ENCODE measurements at regions not wholly inside any gene's neighbourhood (a gene's known extent, or its start where the extent isn't known, plus 50 kb on each side); places are given as distances from the start of the nearest gene placed in this dataset.

DNA sequence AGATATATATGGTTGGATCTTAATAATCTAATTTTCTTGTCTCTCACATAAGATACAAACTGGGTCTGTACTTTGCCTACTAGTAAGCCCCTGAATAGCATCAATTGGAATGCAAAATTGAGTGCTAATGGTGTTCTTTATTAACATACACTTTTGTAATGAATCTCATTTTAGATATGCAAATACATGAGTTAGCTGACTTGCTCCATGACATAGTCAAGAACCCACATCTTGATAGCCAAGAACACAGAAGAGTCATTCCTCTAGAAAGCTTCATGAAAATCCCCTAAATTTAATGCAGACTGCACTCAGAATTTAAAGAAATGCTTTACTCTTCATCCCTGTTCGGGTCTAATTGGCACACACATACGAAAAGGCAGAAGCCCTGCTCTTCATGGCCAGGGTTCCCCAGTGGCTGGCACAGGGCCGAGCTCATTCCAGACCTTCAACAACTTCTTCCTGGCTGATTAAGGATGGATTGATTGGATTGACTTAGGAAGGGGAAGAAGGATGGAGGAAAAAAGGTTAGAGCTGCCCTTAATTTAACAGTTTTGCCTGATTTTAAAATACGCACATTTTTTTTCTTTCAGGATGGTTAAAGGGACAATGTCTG lies 431.1 kb upstream of the KLF6 start:
- no peaks in the 10 kb centered on the region for H3K9me3 Mint-ChIP-seq (ENCODE audit: unreplicated experiment)

DNA sequence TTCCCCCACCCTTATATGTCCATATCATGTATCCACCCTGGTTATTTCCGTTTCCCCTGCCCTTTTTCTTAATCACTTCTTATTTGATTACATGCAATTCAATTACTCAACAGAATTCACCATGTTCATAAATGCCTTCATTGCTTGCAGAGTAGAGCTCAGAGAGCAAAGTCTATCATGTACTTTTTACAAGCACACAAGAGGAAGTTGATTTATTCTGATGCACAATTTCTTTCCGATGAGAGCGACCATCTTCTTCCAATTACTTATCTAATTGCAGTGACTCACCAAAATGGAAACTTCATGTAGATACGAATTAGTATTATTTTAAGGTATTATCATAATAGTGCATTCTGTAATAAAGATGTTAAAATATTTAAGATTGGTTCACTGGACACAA lies 430.5 kb upstream of the KLF6 start:
- TF ChIP-seq, protein P1, sequence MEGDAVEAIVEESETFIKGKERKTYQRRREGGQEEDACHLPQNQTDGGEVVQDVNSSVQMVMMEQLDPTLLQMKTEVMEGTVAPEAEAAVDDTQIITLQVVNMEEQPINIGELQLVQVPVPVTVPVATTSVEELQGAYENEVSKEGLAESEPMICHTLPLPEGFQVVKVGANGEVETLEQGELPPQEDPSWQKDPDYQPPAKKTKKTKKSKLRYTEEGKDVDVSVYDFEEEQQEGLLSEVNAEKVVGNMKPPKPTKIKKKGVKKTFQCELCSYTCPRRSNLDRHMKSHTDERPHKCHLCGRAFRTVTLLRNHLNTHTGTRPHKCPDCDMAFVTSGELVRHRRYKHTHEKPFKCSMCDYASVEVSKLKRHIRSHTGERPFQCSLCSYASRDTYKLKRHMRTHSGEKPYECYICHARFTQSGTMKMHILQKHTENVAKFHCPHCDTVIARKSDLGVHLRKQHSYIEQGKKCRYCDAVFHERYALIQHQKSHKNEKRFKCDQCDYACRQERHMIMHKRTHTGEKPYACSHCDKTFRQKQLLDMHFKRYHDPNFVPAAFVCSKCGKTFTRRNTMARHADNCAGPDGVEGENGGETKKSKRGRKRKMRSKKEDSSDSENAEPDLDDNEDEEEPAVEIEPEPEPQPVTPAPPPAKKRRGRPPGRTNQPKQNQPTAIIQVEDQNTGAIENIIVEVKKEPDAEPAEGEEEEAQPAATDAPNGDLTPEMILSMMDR (IDR thresholded peaks at IDR 0.05) = no peak
- H3K9me3 Mint-ChIP-seq (ENCODE audit: unreplicated experiment) = no peaks in the 10 kb centered on the region
- H3K27ac Mint-ChIP-seq (ENCODE audit: unreplicated experiment) = no peak overlapping the region
- H3K4me3 Mint-ChIP-seq (ENCODE audit: unreplicated experiment) = no peak overlapping the region
- no peaks in the 10 kb centered on the region for H3K27me3 Mint-ChIP-seq (ENCODE audit: unreplicated experiment)
- no peak for DNase-seq (ENCODE audit: extremely low spot score, unreplicated experiment)
- peaks cover 11% of the 10 kb centered on the region for H3K4me1 Mint-ChIP-seq (ENCODE audit: unreplicated experiment)
- H3K36me3 Mint-ChIP-seq (ENCODE audit: unreplicated experiment) = peaks cover under 1% of the 10 kb centered on the region

More for the DNA sequence above, 431.1 kb upstream of the KLF6 start:
- Mint-ChIP-seq H3K36me3 (ENCODE audit: unreplicated experiment) (peaks cover 4% of the 10 kb centered on the region), H3K27me3 (ENCODE audit: unreplicated experiment) (no peaks in the 10 kb centered on the region), H3K27ac (ENCODE audit: unreplicated experiment) (no peak overlapping the region), H3K4me3 (ENCODE audit: unreplicated experiment) (no peak overlapping the region), H3K4me1 (ENCODE audit: unreplicated experiment) (peaks cover 11% of the 10 kb centered on the region)
- no peak for DNase-seq (ENCODE audit: extremely low spot score, unreplicated experiment)
- TF ChIP-seq, protein P1 (IDR thresholded peaks at IDR 0.05) = no peak

DNA sequence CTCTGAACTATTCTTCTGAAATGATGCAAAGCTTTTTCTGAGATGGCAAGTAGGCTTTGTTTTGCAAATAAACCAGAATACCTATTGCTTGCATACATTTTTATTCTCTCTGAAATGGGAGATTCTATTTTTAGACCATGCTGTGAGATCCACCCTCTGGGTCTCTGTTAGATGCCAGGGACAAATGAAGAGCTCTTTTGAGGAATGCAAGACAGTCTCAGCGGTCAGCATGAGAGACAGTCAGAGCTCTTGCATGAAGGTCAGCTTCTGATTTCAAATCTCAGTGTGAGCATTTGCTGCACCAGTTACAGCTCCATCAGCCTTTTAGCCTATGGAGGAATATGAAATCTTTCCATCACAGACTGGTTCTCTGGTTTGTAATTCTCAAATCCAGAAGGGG lies 429.9 kb upstream of the KLF6 start:
- Mint-ChIP-seq H3K36me3 (ENCODE audit: unreplicated experiment) (no peaks in the 10 kb centered on the region), H3K4me1 (ENCODE audit: unreplicated experiment) (peaks cover 11% of the 10 kb centered on the region), H3K9me3 (ENCODE audit: unreplicated experiment) (no peaks in the 10 kb centered on the region), H3K27me3 (ENCODE audit: unreplicated experiment) (no peaks in the 10 kb centered on the region), H3K27ac (ENCODE audit: unreplicated experiment) (no peak overlapping the region), H3K4me3 (ENCODE audit: unreplicated experiment) (no peak overlapping the region)
- TF ChIP-seq, protein P1 (IDR thresholded peaks at IDR 0.05) = no peak
- no peak for DNase-seq (ENCODE audit: extremely low spot score, unreplicated experiment)

DNA sequence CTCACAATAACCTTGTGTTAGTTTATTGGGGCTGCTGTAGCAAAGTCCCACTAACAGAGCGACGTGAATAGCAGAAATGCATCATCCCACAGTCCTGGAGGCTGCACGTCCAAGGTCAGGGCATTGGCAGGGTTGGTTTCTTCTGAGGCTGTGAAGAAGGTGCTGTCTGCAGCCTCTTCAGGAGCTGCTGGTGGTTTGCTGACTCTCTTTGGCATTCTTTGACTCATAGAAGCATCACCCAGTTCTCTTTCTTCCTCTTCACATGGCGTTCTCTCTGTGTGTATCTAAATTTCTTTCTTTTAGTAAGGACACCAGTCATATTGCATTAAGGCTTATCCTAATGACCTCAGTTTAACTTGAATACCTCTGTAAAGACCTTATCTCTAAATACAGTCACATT lies 428.4 kb upstream of the KLF6 start:
- DNase-seq (ENCODE audit: extremely low spot score, unreplicated experiment) = no peak
- Mint-ChIP-seq H3K36me3 (ENCODE audit: unreplicated experiment) (no peaks in the 10 kb centered on the region), H3K4me1 (ENCODE audit: unreplicated experiment) (peaks cover 11% of the 10 kb centered on the region), H3K27me3 (ENCODE audit: unreplicated experiment) (no peaks in the 10 kb centered on the region), H3K27ac (ENCODE audit: unreplicated experiment) (no peak overlapping the region), H3K9me3 (ENCODE audit: unreplicated experiment) (no peaks in the 10 kb centered on the region), H3K4me3 (ENCODE audit: unreplicated experiment) (no peak overlapping the region)
- TF ChIP-seq, protein P1 (IDR thresholded peaks at IDR 0.05) = no peak

DNA sequence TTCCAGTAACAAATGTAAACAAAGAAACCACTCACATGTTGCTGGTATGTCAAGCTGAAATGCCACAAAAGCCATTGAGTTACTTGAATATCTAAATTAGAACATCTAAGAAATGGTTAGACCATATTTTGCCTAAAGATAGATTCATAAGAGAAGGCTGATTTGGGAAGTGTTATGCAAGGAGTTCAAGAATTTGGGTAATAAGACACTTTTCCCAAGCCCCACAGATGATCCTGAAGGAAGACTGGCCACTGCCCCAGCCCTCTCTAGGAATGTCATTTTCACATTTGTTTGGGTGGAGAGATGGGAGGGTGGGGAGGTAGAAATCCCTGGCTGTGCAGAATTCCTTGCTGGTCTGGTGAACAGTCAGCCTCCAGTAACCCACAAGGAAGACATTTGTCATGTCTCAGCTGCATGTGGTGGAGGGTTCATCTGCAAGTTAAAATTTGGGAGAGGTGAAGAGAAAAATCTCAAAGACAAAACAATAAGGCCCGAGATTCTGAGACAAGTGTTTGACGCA lies 427.2 kb upstream of the KLF6 start:
- Mint-ChIP-seq H3K27ac (ENCODE audit: unreplicated experiment) (no peak overlapping the region), H3K4me1 (ENCODE audit: unreplicated experiment) (peaks cover 11% of the 10 kb centered on the region), H3K9me3 (ENCODE audit: unreplicated experiment) (no peaks in the 10 kb centered on the region)

More for the DNA sequence above, 427.2 kb upstream of the KLF6 start:
- no peaks in the 10 kb centered on the region for H3K36me3 Mint-ChIP-seq (ENCODE audit: unreplicated experiment)
- H3K27me3 Mint-ChIP-seq (ENCODE audit: unreplicated experiment) = no peaks in the 10 kb centered on the region
- H3K4me3 Mint-ChIP-seq (ENCODE audit: unreplicated experiment) = no peak overlapping the region
- TF ChIP-seq, protein P1 (IDR thresholded peaks at IDR 0.05) = no peak
- no peak for DNase-seq (ENCODE audit: extremely low spot score, unreplicated experiment)

Measured in osteocyte (in vitro differentiated cells).